ENCODE measurements at regions not wholly inside any gene's neighbourhood (a gene's known extent, or its start where the extent isn't known, plus 50 kb on each side); places are given as distances from the start of the nearest gene placed in this dataset.
"Not testable (repeated sequence)": the region's sequence is repeated elsewhere in the genome, so short reads cannot be mapped to it uniquely, and the experiment has no call there.

DNA sequence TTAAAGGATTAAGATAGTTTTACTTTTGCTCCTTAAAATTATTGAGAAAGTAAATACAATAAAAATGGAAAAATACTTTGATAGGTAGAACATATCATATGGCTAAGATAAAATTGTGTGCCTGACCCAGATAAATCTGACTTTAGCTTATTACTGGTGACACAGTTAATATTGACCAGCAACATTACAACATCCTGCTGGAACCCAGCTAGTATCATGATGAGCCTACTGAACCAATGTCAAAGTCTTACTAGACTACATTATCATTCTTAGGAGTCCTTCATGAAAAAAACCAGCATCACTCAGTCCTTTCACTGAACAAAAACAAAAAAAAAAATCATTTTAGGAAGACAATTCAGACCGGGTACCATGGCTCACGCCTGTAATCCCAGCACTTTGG lies 164.8 kb upstream of the CDK1 start:
- DNase-seq: no peak

- DNase-seq: no peak
These were observed 167.0 kb upstream of the CDK1 start for GRCh38 chr10:60611291-60611747.

- DNase-seq: no peak
These were observed 170.9 kb upstream of the CDK1 start for GRCh38 chr10:60607372-60607771.

DNA sequence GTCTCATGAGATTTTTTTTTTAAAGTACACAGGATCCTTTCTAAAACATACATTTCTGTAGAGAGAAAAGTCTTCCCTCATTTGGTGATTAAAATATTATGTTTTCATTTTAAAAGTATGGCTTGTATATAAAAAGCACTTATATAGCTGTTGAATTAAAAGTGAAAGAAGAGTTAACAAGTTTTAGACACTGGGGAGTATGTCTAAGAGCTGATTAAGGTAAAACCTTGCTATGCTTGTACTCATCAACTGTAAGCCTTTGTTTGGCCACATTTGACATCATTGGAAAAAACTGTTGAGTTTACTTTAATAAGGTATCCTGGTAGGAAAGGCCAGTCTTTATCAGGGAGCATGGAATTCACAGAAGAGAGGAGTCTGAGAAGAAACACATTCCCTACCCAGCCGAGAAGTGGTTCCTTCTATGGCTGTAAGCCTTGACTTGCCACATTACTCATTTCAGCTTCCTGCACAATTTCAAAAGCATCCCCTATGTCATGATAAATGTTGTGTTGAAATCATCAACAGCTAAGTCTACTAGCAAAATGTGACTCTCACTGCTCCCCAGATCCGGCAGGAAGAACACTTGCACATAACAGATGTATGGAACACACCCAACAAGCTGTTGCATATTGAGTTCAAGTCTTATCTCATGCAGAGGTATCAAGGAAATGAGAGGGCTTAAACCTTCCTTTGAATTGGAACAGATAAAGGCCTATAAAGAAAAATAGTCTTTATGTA lies 171.8 kb upstream of the CDK1 start:
- DNase-seq: no peak

DNA sequence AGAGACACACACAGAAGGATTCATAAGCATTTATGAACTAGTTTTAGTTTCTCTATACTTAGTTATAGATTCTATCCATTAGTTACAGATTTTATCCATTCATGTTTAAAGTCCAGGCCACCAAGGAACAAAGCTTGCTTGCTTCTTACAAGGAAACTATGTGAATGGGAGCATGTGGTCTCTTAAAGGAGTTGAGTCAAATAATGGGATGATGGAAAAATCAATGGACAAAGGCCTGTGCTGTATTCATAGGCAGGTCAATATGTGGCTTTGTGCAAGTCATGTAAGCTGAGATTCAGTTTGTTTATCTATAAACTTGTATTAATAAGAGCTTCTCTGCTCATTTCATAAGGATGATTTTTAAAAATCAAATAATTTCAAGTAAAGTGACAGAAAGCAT lies 172.8 kb upstream of the CDK1 start:
- no peak for DNase-seq

GRCh38 chr10:60604342-60604741 lies 173.9 kb upstream of the CDK1 start:
- no peak for DNase-seq

DNA sequence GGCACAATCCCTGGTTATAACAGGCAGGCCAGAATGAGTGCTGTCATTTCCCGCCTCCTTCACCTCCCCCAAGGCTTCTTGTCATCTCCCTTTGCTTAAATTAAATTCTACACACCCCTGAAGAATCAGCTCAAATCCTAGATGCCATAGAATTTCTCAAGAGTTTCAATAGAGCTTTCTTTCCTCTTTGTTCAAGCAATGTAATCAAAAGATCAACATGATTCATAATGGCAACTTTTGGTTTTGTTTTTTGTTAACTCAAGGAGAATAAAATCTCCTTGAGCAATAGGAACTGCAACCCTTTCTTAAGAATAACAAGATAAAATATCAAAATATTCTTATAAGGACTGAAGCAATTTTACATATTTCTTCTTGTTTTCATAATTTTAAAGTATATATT lies 180.8 kb upstream of the CDK1 start:
- DNase-seq: no peak

- no peak for DNase-seq
These were observed 182.4 kb upstream of the CDK1 start for GRCh38 chr10:60595852-60596251.

- no peak for DNase-seq
These were observed 183.7 kb upstream of the CDK1 start for GRCh38 chr10:60594476-60595051.

- no peak for DNase-seq
These were observed 187.2 kb upstream of the CDK1 start for GRCh38 chr10:60591119-60591518.

DNA sequence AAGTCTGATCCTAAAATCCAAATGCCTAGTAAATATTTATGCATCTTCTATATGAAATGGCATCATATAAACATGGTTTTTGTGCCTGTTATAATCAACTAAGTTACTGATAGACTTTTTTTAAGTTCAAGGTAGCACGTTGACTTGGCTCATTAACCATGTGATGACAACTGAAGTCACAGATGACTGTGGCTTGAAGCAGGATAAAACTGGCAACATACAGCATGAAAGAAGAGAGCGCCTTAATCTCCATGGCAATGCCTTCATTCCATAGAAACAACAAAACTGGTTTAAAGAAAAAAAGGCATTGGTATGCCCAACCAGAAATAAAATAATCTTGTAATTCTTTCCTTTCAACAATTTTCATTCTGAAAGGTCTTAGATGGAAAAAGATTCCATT lies 188.9 kb upstream of the CDK1 start:
- DNase-seq: no peak

DNA sequence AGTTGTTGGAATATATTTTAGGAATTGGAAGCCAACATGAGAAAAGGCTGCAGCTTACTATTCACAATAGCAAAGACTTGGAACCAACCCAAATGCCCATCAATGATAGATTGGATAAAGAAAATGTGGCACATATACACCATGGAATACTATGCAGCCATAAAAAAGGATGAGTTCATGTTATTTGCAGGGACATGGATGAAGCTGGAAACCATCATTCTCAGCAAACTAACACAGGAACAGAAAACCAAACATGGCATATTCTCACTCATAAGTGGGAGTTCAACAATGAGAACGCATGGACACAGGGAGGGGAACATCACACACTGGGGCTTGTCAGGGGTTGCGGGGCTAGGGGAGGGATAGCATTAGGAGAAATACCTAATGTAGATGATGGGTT lies 192.1 kb upstream of the ANK3 start:
- DNase-seq: not testable (repeated sequence)

DNA sequence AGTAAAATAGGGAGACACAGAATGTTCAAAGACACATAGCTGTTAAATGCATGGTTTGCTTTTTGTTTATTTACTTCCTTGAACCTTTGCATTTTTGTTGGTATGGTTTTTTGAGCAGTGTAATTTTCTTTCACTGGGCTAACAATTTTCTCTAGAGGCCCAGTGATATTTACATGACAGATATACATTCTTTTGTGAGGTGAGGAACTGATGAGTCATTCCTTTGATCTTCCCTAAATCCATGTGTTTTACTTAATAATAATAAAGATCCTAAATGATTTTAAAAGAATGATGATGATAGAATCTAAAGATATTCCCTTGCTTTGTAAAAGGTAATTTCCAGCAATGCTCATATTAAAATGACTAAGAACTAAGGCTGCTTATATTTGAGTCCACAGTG lies 188.5 kb upstream of the ANK3 start:
- DNase-seq: no peak

- no peak for DNase-seq
These were observed 186.7 kb upstream of the ANK3 start for GRCh38 chr10:60576130-60577069.

DNA sequence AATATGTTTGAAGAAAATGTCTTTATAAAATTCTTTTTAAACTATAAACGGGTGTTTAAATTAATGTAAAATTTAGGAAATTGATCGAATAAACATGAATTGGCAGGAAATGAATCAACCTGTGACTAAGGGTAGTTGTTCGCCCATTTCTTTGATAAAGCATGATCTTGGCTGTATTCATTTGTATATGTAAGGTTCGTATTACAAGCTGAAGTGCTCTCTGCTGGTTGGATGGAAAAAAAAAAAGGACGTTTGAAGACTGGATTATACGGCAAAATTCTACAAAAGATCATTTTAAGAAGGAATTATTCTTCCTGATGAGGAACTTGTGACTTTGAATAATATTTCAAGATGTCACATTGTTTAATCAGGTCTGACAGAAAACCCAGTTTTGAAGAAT lies 185.4 kb upstream of the ANK3 start:
- no peak for DNase-seq

DNA sequence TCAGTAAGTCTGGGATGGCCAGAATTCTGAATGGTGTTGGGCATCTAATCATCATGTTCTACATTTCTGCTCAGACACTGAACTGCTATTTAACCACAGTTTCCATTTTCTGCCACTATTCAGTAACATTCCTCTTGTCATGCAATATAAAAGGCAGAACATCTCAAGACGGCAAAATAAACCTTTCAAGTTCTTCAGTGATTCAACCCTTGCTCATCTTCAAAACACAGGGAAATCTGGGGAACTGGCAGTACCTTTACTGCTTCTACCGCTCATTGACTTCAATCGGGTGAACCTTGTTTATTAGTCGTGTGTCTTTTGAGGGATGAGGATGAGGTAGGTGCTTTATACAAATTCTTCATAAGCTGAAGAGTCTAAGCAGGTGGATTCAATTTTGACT lies 184.7 kb upstream of the ANK3 start:
- no peak for DNase-seq

DNA sequence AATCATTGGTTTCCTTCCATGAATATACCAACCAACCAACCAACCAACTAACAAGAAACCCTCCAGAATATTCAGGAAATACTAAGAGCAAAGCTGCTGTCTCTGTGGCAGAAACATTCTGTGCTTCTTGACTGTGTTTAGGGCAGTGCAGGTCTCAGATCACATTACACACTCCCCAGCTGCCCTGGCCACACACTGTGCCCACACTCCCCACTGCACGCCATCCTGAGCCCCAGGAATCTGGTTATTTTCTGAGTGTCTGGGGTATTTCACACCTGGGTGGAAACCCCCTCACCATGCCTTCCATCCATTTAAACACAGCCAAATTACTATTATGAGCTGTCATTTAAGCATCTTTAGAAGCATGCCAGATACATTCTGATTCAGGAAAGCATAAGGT lies 183.7 kb upstream of the ANK3 start:
- DNase-seq: no peak

GRCh38 chr10:60572511-60573194 lies 183.0 kb upstream of the ANK3 start:
- DNase-seq: no peak

DNA sequence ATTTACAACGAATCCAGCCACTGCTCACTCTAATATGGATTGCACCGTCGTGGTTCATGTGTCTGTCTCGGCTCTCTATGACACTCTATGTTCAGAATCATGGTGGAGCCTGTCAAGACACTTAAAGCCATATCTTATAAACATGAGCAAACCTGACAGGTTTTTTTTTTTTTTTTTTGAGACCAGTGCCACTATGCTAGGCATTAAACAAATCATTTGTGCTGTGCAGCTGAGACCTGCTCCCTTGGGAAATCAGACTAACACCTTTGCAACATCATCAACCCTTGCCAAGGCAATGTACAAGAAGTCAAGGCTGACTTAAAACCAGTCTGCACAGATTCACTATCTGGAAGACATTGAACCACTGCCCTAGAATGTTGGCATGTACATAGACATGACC lies 181.2 kb upstream of the ANK3 start:
- DNase-seq: no peak

DNA sequence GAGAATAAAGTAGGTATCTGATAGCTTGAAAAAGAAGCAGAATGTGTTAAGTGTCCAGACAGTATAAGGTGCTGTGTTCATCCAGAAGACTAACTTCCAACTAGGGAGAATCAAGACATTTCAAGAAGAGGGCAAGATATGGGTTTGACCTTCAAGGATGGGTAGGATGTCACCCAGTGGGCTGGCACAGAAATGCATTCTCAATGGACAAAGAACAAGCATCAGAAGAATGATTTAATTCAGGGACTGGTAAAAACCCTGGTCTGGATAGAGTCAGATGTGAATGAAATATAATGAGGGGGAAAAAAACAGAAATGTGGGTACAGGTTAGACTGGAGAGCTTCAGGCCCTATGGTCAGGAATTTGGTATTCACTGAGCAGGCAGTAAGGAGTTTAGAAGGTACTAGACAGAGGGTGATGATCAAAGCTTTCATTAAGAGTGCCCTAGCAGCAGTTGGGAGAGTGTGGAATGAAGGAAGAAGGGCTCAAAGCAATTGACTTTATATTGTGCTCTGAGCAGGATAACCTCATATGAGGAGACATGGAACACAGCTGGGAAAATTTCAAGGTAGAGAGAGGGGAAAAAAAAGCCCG lies 180.7 kb upstream of the ANK3 start:
- no peak for DNase-seq

DNA sequence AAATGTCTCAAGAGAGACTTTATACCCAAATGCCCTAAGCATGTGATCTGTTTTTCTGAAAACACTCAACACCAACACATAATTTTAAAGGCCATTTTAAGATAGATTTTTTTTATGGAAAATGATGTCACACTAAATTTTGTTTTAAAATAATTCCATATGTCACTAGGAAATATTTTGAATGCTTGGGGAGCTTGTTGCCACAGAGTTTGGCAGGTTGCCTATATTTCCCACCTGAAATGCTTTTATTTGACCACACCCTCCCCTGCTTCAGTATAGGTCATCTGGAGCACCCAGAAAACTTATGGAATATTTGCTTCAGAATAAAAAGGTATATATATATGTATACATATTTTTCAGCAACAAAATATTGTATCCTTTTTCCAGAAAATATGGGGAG lies 180.0 kb upstream of the ANK3 start:
- DNase-seq: no peak

GRCh38 chr10:60566096-60566495 lies 176.4 kb upstream of the ANK3 start:
- no peak for DNase-seq

GRCh38 chr10:60565492-60565891 lies 175.8 kb upstream of the ANK3 start:
- no peak for DNase-seq

Measured in effector CD4-positive, alpha-beta T cell (primary cell).